IMR-90 (cell line): ENCODE measurements at regions not wholly inside any gene's neighbourhood (a gene's known extent, or its start where the extent isn't known, plus 50 kb on each side); places are given as distances from the start of the nearest gene placed in this dataset.

Experiments
- ATAC-seq: fragments of 200-7000 bp; cut with Tn5 transposase; 2 replicates; pipeline ENCODE4 v1.9.1; 2020; ENCODE audit warnings: low read depth, mild to moderate bottlenecking, moderate library complexity
- BruUV-seq: library from RNA; stranded (reverse); fragments of 400-500 nt; replicated peaks from 2 replicates; lab custom pipeline; 2021; lab: Mats Ljungman, UMichigan
- CTCF ChIA-PET: fragments of 300-600 bp; formaldehyde crosslinking; extraction: SDS; loops from one replicate; lab custom pipeline; 2021; ENCODE audit warnings: antibody characterized with exemption; lab: Yijun Ruan, JAX
- POLR2A ChIA-PET: fragments of 300-600 bp; sonication (Branson Sonifier 250); formaldehyde crosslinking; loops from one replicate; lab custom pipeline; 2022; ENCODE audit warnings: antibody characterized with exemption; ENCODE audit not compliant: unreplicated experiment; lab: Charles Lee
- DNase-seq: peaks from one replicate; pipeline ENCODE4 v3.0.0; 2013
- H2AFZ ChIP-seq: replicated peaks from 2 replicates; pipeline ENCODE3; 2013; ENCODE audit warnings: low read length, mild to moderate bottlenecking; ENCODE audit not compliant: poor library complexity
- H2AK5ac ChIP-seq: 2 replicates; pipeline ENCODE4 v1.6.1; 2013; ENCODE audit warnings: low read depth, low read length, inconsistent platforms
- H2AK9ac ChIP-seq: replicated peaks from 2 replicates; pipeline ENCODE3; 2013; ENCODE audit warnings: mild to moderate bottlenecking, low read depth, low read length, moderate library complexity; ENCODE audit not compliant: poor library complexity
- H2BK120ac ChIP-seq: 2 replicates; pipeline ENCODE4 v1.6.1; 2013; ENCODE audit warnings: low read depth, low read length, inconsistent platforms
- H2BK15ac ChIP-seq: 3 replicates; pipeline ENCODE4 v1.6.1; 2013; ENCODE audit warnings: low read depth, low read length, inconsistent platforms
- H2BK20ac ChIP-seq: 2 replicates; pipeline ENCODE4 v1.6.1; 2013; ENCODE audit warnings: low read depth, mild to moderate bottlenecking, inconsistent platforms, low read length, moderate library complexity
- H2BK5ac ChIP-seq: 2 replicates; pipeline ENCODE4 v1.6.1; 2013; ENCODE audit warnings: mild to moderate bottlenecking, low read depth, low read length, inconsistent platforms; ENCODE audit not compliant: poor library complexity, severe bottlenecking
- H3K14ac ChIP-seq: replicated peaks from 2 replicates; pipeline ENCODE4 v1.6.1; 2013; ENCODE audit warnings: low read depth, low read length, inconsistent platforms
- H3K18ac ChIP-seq: 2 replicates; pipeline ENCODE4 v1.6.1; 2013; ENCODE audit warnings: low read depth, low read length, control low read depth
- H3K23ac ChIP-seq: 2 replicates; pipeline ENCODE4 v1.6.1; 2013; ENCODE audit warnings: low read depth, low read length, inconsistent platforms
- H3K27ac ChIP-seq: 2 replicates; pipeline ENCODE4 v1.5.1; 2013; ENCODE audit warnings: mild to moderate bottlenecking, control low read depth, low read length; ENCODE audit not compliant: insufficient read depth
- H3K27me3 ChIP-seq: 2 replicates; pipeline ENCODE4 v1.6.1; 2013; ENCODE audit warnings: low read length; ENCODE audit not compliant: control insufficient read depth, insufficient read depth
- H3K36me3 ChIP-seq: 2 replicates; pipeline ENCODE4 v1.6.1; 2013; ENCODE audit warnings: low read length, mixed read lengths; ENCODE audit not compliant: control insufficient read depth, insufficient read depth
- H3K4ac ChIP-seq: 2 replicates; pipeline ENCODE4 v1.6.1; 2013; ENCODE audit warnings: low read depth, low read length, inconsistent platforms
- H3K4me1 ChIP-seq: 2 replicates; pipeline ENCODE4 v1.6.1; 2013; ENCODE audit warnings: low read length, mixed read lengths; ENCODE audit not compliant: control insufficient read depth, insufficient read depth
- H3K4me2 ChIP-seq: 2 replicates; pipeline ENCODE4 v1.6.1; 2013; ENCODE audit warnings: low read depth, mild to moderate bottlenecking, control low read depth, low read length, moderate library complexity
- H3K4me3 ChIP-seq: 2 replicates; pipeline ENCODE4 v1.5.1; 2013; ENCODE audit warnings: low read depth, mild to moderate bottlenecking, control low read depth, low read length, moderate library complexity; ENCODE audit not compliant: insufficient read depth
- H3K56ac ChIP-seq: 2 replicates; pipeline ENCODE4 v1.6.1; 2013; ENCODE audit warnings: low read length, inconsistent platforms; ENCODE audit not compliant: insufficient read depth; ENCODE audit errors: extremely low read depth
- H3K79me1 ChIP-seq, 2 experiments: 2 replicates each; pipeline ENCODE4 v1.6.1; 2013; ENCODE audit warnings: low read length in 2 of 2, inconsistent platforms in 1 of 2, low read depth in 1 of 2
- H3K9ac ChIP-seq: 2 replicates; pipeline ENCODE4 v1.6.1; 2013; ENCODE audit warnings: low read depth, low read length, control low read depth
- H3K9me1 ChIP-seq: 2 replicates; pipeline ENCODE4 v1.6.1; 2013; ENCODE audit warnings: low read length, inconsistent platforms; ENCODE audit not compliant: insufficient read depth
- H3K9me3 ChIP-seq: 2 replicates; pipeline ENCODE4 v1.6.1; 2013; ENCODE audit warnings: low read length; ENCODE audit not compliant: control insufficient read depth, insufficient read depth
- H4K20me1 ChIP-seq: 2 replicates; pipeline ENCODE4 v1.6.1; 2013; ENCODE audit warnings: low read length, inconsistent platforms; ENCODE audit not compliant: insufficient read depth
- H4K5ac ChIP-seq: 2 replicates; pipeline ENCODE4 v1.6.1; 2013; ENCODE audit warnings: mild to moderate bottlenecking, low read depth, low read length, control low read depth
- H4K8ac ChIP-seq, 2 experiments: 2 replicates each; pipeline ENCODE4 v1.6.1; 2013; ENCODE audit warnings: low read depth in 2 of 2, low read length in 2 of 2, control low read depth in 1 of 2, inconsistent platforms in 1 of 2
- H4K91ac ChIP-seq: 2 replicates; pipeline ENCODE4 v1.6.1; 2013; ENCODE audit warnings: low read depth, low read length, inconsistent platforms; ENCODE audit not compliant: insufficient read depth
- BHLHE40 ChIP-seq: fragments of 150-350 bp; IDR thresholded peaks from 2 replicates; pipeline ENCODE4 v1.6.1; 2016; ENCODE audit warnings: mild to moderate bottlenecking, low read depth, low read length
- CEBPB ChIP-seq: IDR thresholded peaks from 2 replicates; pipeline ENCODE4 v1.6.1; 2012; ENCODE audit warnings: low read depth, low read length, improper control_type of control experiment
- CTCF ChIP-seq: conservative IDR thresholded peaks from 2 replicates; pipeline ENCODE4 v1.5.1; 2012; ENCODE audit warnings: mild to moderate bottlenecking, low read depth, low read length, improper control_type of control experiment
- FOS ChIP-seq: fragments of 150-350 bp; IDR thresholded peaks from 2 replicates; pipeline ENCODE4 v1.6.1; 2016; ENCODE audit warnings: low read depth, low read length
- MAFK ChIP-seq: IDR thresholded peaks from 2 replicates; pipeline ENCODE4 v1.6.1; 2012; ENCODE audit warnings: low read depth, low read length, improper control_type of control experiment
- MAZ ChIP-seq: IDR thresholded peaks from 2 replicates; pipeline ENCODE4 v1.6.1; 2012; ENCODE audit warnings: low read depth, mild to moderate bottlenecking, low read length, improper control_type of control experiment, moderate library complexity, borderline replicate concordance
- MXI1 ChIP-seq: IDR thresholded peaks from 2 replicates; pipeline ENCODE4 v1.6.1; 2012; ENCODE audit warnings: low read depth, mild to moderate bottlenecking, low read length, moderate library complexity, borderline replicate concordance
- NFE2L2 ChIP-seq: fragments of 150-350 bp; IDR thresholded peaks from 2 replicates; pipeline ENCODE4 v1.6.1; 2016; ENCODE audit warnings: low read depth, mild to moderate bottlenecking, low read length
- POLR2A ChIP-seq: IDR thresholded peaks from 2 replicates; pipeline ENCODE4 v1.6.1; 2012; ENCODE audit warnings: mild to moderate bottlenecking, low read depth, low read length
- RAD21 ChIP-seq: IDR thresholded peaks from 2 replicates; pipeline ENCODE4 v1.6.1; 2012; ENCODE audit warnings: low read length, improper control_type of control experiment
- RCOR1 ChIP-seq: IDR thresholded peaks from 2 replicates; pipeline ENCODE4 v1.6.1; 2012; ENCODE audit warnings: mild to moderate bottlenecking, low read length, improper control_type of control experiment; ENCODE audit not compliant: insufficient replicate concordance
- RFX5 ChIP-seq: IDR thresholded peaks from 2 replicates; pipeline ENCODE4 v1.8.0; 2012; ENCODE audit warnings: low read depth, mild to moderate bottlenecking, low read length, moderate library complexity
- SMC3 ChIP-seq: fragments of 150-350 bp; IDR thresholded peaks from 2 replicates; pipeline ENCODE4 v1.6.1; 2016; ENCODE audit warnings: low read depth, mild to moderate bottlenecking, antibody characterized with exemption, low read length, moderate library complexity
- USF2 ChIP-seq: fragments of 150-350 bp; IDR thresholded peaks from 2 replicates; pipeline ENCODE4 v1.6.1; 2017; ENCODE audit warnings: mild to moderate bottlenecking, antibody characterized with exemption, low read length, low read depth
- WGBS, 2 experiments: methylation state at CpG; one replicate each; pipeline versions ENCODE4 v1.1.5 to v1.1.7; 2013; ENCODE audit warnings: missing lambda C conversion rate in 2 of 2; ENCODE audit not compliant: insufficient read length in 1 of 2; ENCODE audit errors: extremely low coverage in 2 of 2; 5-methylcytosine and 5-hydroxymethylcytosine counted together
- dilution Hi-C: fragments of 300-500 bp; cut with HindIII; formaldehyde crosslinking; loops from one replicate; pipeline ENCODE4 v1.14.3; 2018; ENCODE audit warnings: low sequenced_read_pairs; ENCODE audit not compliant: unreplicated experiment
- in situ Hi-C: fragments of 300-500 bp; cut with MboI; formaldehyde crosslinking; loops from 3 replicates; pipeline ENCODE4 v1.14.3; 2019; ENCODE audit warnings: low sequenced_read_pairs, inconsistent platforms, mixed read lengths
- intact Hi-C: fragments of 100-400 bp; cut with micrococcal nuclease; formaldehyde crosslinking; loops from 2 replicates; pipeline ENCODE4 v1.10.0; 2022

- H3K79me1 ChIP-seq: no peaks in the 10 kb centered on the region
- H2BK20ac ChIP-seq: no peak overlapping the region
- no peak overlapping the region; the same call in 1 of the 2 replicates for H2AK5ac ChIP-seq
- H3K36me3 ChIP-seq: no peaks in the 10 kb centered on the region
- H3K27ac ChIP-seq: no peak overlapping the region
- no peak overlapping the region for H3K14ac ChIP-seq
- H3K18ac ChIP-seq: no peak overlapping the region
- no peak overlapping the region for H4K5ac ChIP-seq
- dilution Hi-C loops: no loop called here
- H3K4me2 ChIP-seq: no peak overlapping the region
- in situ Hi-C loops: no loop called here
- H2BK120ac ChIP-seq: no peak overlapping the region
- POLR2A ChIA-PET: no interaction called here
- no peak overlapping the region for H4K8ac ChIP-seq
- ATAC-seq: no peak
- no peak overlapping the region for H3K9ac ChIP-seq
- no peak overlapping the region for H3K4me3 ChIP-seq
- no peak overlapping the region for H2BK5ac ChIP-seq
- intact Hi-C loops: no loop called here
- CTCF ChIA-PET: no interaction called here
- no TSS peak for BruUV-seq
- no peak overlapping the region for H3K4ac ChIP-seq
- H3K4me1 ChIP-seq: peaks cover 2% of the 10 kb centered on the region; the same call in 1 of the 2 replicates
- H3K9me3 ChIP-seq: no peaks in the 10 kb centered on the region
- no peak overlapping the region for H3K23ac ChIP-seq
- WGBS, 2 experiments: no CpG with 5 or more reads among the region's 4 CpGs
- H3K9me1 ChIP-seq: no peaks in the 10 kb centered on the region
- H4K20me1 ChIP-seq: no peaks in the 10 kb centered on the region
- H3K56ac ChIP-seq: no peak overlapping the region
- H2BK15ac ChIP-seq: no peak overlapping the region
- H3K27me3 ChIP-seq: peaks cover 1% of the 10 kb centered on the region; the same call in 1 of the 2 replicates
- no peak overlapping the region for H2AFZ ChIP-seq
- no peak for DNase-seq
- H4K91ac ChIP-seq: no peak overlapping the region
- TF ChIP-seq MXI1: no peak
- no peak for TF ChIP-seq USF2
- TF ChIP-seq CEBPB: no peak
- TF ChIP-seq CTCF: no peak
- TF ChIP-seq MAZ: no peak
- TF ChIP-seq POLR2A: no peak
- no peak for TF ChIP-seq NFE2L2
- TF ChIP-seq RFX5: no peak
- no peak for TF ChIP-seq SMC3
- TF ChIP-seq BHLHE40: no peak
- no peak for TF ChIP-seq MAFK
- no peak for TF ChIP-seq RAD21
- TF ChIP-seq RCOR1: no peak
- TF ChIP-seq FOS: no peak
- no peak overlapping the region for H2AK9ac ChIP-seq
Measured at GRCh38 chr6:15046751-15047150, 199.1 kb upstream of the JARID2 start.
